GM12878 (cell line): ENCODE measurements at regions not wholly inside any gene's neighbourhood (a gene's known extent, or its start where the extent isn't known, plus 50 kb on each side); places are given as distances from the start of the nearest gene placed in this dataset.

ENCODE experiments used
- ATAC-seq: fragments of 200-7000 bp; cut with Tn5 transposase; 3 replicates; pipeline ENCODE4 v1.9.1; 2020; ENCODE audit warnings: mild to moderate bottlenecking, moderate library complexity
- BruUV-seq: library from RNA; stranded (reverse); fragments of 400-500 nt; replicated peaks from 2 replicates; lab custom pipeline; 2021; lab: Mats Ljungman, UMichigan
- CTCF ChIA-PET: fragments of 300-600 bp; sonication (Branson Sonifier 250); formaldehyde crosslinking; extraction: SDS; loops from one replicate; lab custom pipeline; 2021; ENCODE audit warnings: inconsistent platforms; lab: Yijun Ruan, JAX
- POLR2A ChIA-PET: fragments of 350-600 bp; formaldehyde crosslinking; extraction: SDS; loops from one replicate; lab custom pipeline; 2021; ENCODE audit warnings: inconsistent platforms; lab: Charles Lee
- RAD21 ChIA-PET: fragments of 300-600 bp; sonication (Branson Sonifier 250); formaldehyde crosslinking; loops from one replicate; lab custom pipeline; 2023; ENCODE audit warnings: antibody characterized with exemption; ENCODE audit not compliant: unreplicated experiment; lab: Charles Lee
- SMC1A ChIA-PET: fragments of 300-600 bp; sonication (Branson Sonifier 250); formaldehyde crosslinking; loops from one replicate; lab custom pipeline; 2023; ENCODE audit not compliant: unreplicated experiment, uncharacterized antibody; lab: Charles Lee
- DNase-seq: peaks from one replicate; pipeline ENCODE4 v3.0.0-alpha.2; 2011; ENCODE audit warnings: low read depth, low spot score
- FAIRE-seq: peaks from 3 replicates; lab custom pipeline; 2011; peaks lifted over from hg19 to GRCh38; lab: Jason Lieb, UNC
- H2AFZ ChIP-seq: 2 replicates; pipeline ENCODE4 v1.6.0; 2011; ENCODE audit warnings: low read depth, low read length, control low read depth; ENCODE audit not compliant: control insufficient read depth
- H3K27ac ChIP-seq: 2 replicates; pipeline ENCODE4 v1.5.1; 2011; ENCODE audit warnings: control low read depth; ENCODE audit not compliant: control insufficient read depth, insufficient read depth
- H3K27me3 ChIP-seq, 2 experiments: replicated peaks in 1 of 2; 2 replicates each; pipeline versions ENCODE4 v1.6.0 to v1.6.1; 2011; ENCODE audit warnings: low read length in 1 of 2; ENCODE audit not compliant: control insufficient read depth in 2 of 2, insufficient read depth in 2 of 2
- H3K36me3 ChIP-seq, 2 experiments: 2 replicates each; pipeline ENCODE4 v1.5.1; 2011; ENCODE audit warnings: low read length in 1 of 2; ENCODE audit not compliant: control insufficient read depth in 2 of 2, insufficient read depth in 2 of 2
- H3K4me1 ChIP-seq: 2 replicates; pipeline ENCODE4 v1.6.1; 2011; ENCODE audit warnings: mild to moderate bottlenecking, low read length, moderate library complexity, mixed read lengths; ENCODE audit not compliant: control insufficient read depth, insufficient read depth
- H3K4me2 ChIP-seq: 2 replicates; pipeline ENCODE4 v1.6.0; 2011; ENCODE audit warnings: control low read depth; ENCODE audit not compliant: control insufficient read depth, insufficient read depth
- H3K4me3 ChIP-seq: fragments of 200-600 bp; sonication (generic); 2 replicates; pipeline ENCODE4 v1.5.1; 2016
- H3K79me2 ChIP-seq: 2 replicates; pipeline ENCODE4 v1.6.0; 2011; ENCODE audit warnings: low read length; ENCODE audit not compliant: control insufficient read depth, insufficient read depth
- H3K9ac ChIP-seq: 2 replicates; pipeline ENCODE4 v1.8.0; 2011; ENCODE audit warnings: low read length, control low read depth, mixed read lengths; ENCODE audit not compliant: control insufficient read depth, insufficient read depth
- H3K9me3 ChIP-seq: replicated peaks from 3 replicates; pipeline ENCODE4 v1.5.1; 2011; ENCODE audit warnings: mild to moderate bottlenecking, low read length; ENCODE audit not compliant: control insufficient read depth, insufficient read depth
- H4K20me1 ChIP-seq: 2 replicates; pipeline ENCODE4 v1.6.0; 2011; ENCODE audit not compliant: control insufficient read depth, insufficient read depth
- CBFB ChIP-seq: IDR thresholded peaks from 2 replicates; pipeline ENCODE4 v1.6.1; 2016; ENCODE audit warnings: antibody characterized with exemption, low read depth
- HDGF ChIP-seq: fragments of 450-650 bp; IDR thresholded peaks from 2 replicates; pipeline ENCODE4 v1.6.1; 2016; ENCODE audit warnings: antibody characterized with exemption
- MTA2 ChIP-seq: fragments of 450-650 bp; IDR thresholded peaks from 2 replicates; pipeline ENCODE4 v1.6.1; 2016; ENCODE audit warnings: low read depth, mild to moderate bottlenecking, moderate library complexity
- MYC ChIP-seq: IDR thresholded peaks from 2 replicates; pipeline ENCODE4 v1.6.1; 2011; ENCODE audit warnings: mild to moderate bottlenecking, low read length, moderate library complexity, inconsistent platforms; ENCODE audit not compliant: insufficient read depth, insufficient replicate concordance, insufficient read length, severe bottlenecking
- NRF1 ChIP-seq: conservative IDR thresholded peaks from 2 replicates; pipeline ENCODE4 v1.6.1; 2011; ENCODE audit warnings: mild to moderate bottlenecking, low read depth, low read length, improper control_type of control experiment
- POLR2A ChIP-seq: IDR thresholded peaks from 2 replicates; pipeline ENCODE4 v1.6.1; 2011; ENCODE audit warnings: low read depth, mild to moderate bottlenecking, low read length
- RELB ChIP-seq: fragments of 450-650 bp; IDR thresholded peaks from 2 replicates; pipeline ENCODE4 v1.6.1; 2017; ENCODE audit warnings: low read depth, mild to moderate bottlenecking, moderate library complexity
- RUNX3 ChIP-seq: IDR thresholded peaks from 2 replicates; pipeline ENCODE4 v1.6.1; 2012; ENCODE audit warnings: low read length, inconsistent platforms
- SIX5 ChIP-seq: IDR thresholded peaks from 2 replicates; pipeline ENCODE4 v1.6.1; 2011; ENCODE audit warnings: mild to moderate bottlenecking, low read depth, low read length, moderate library complexity; ENCODE audit not compliant: severe bottlenecking
- SMARCA5 ChIP-seq: fragments of 450-650 bp; IDR thresholded peaks from 2 replicates; pipeline ENCODE4 v1.6.1; 2017; ENCODE audit warnings: mild to moderate bottlenecking
- SREBF2 ChIP-seq: IDR thresholded peaks from 2 replicates; pipeline ENCODE4 v1.6.1; 2012; ENCODE audit warnings: mild to moderate bottlenecking, low read length
- TBL1XR1 ChIP-seq: IDR thresholded peaks from 2 replicates; pipeline ENCODE4 v1.6.1; 2012; ENCODE audit warnings: low read depth, low read length, improper control_type of control experiment
- YBX1 ChIP-seq: fragments of 450-650 bp; IDR thresholded peaks from 2 replicates; pipeline ENCODE4 v1.6.1; 2016; ENCODE audit warnings: antibody characterized with exemption
- ZNF592 ChIP-seq: fragments of 450-650 bp; IDR thresholded peaks from 2 replicates; pipeline ENCODE4 v1.6.1; 2017; ENCODE audit warnings: mild to moderate bottlenecking, moderate library complexity
- WGBS: methylation state at CpG from one replicate; pipeline ENCODE4 v1.1.6; 2016; ENCODE audit warnings: low lambda C conversion rate; ENCODE audit not compliant: insufficient replicate concordance, insufficient coverage; ENCODE audit errors: missing lambda C conversion rate; 5-methylcytosine and 5-hydroxymethylcytosine counted together
- in situ Hi-C: fragments of 300-500 bp; cut with MboI; formaldehyde crosslinking; loops from 9 replicates; pipeline ENCODE4 v1.14.3; 2018; ENCODE audit warnings: mixed read lengths
- intact Hi-C: fragments of 100-400 bp; cut with micrococcal nuclease; formaldehyde crosslinking; loops from one replicate; pipeline ENCODE4 v1.14.2; 2022; ENCODE audit not compliant: unreplicated experiment

GRCh38 chr6:90436403-90436802 lies 139.8 kb upstream of the BACH2 start:
- no peaks in the 10 kb centered on the region for H4K20me1 ChIP-seq
- FAIRE-seq (no peak), ATAC-seq (no peak), DNase-seq (no peak)
- H3K27ac ChIP-seq: no peak overlapping the region
- no peak overlapping the region for H3K4me2 ChIP-seq
- H3K9me3 ChIP-seq: peaks cover 10% of the 10 kb centered on the region; the same call in 2 of the 3 replicates
- no TSS peak for BruUV-seq
- WGBS: 18% methylated on average over 1 of the region's 1 CpG
- in situ Hi-C loops: no loop called here
- SMC1A ChIA-PET: interaction anchor here (0.6 to 1.0 kb wide), 2 partner anchors 37 to 43 kb away, joined by 3 read pairs; no protein-coding TSS in a partner anchor
- no peaks in the 10 kb centered on the region for H3K79me2 ChIP-seq
- no peak overlapping the region for H2AFZ ChIP-seq
- H3K9ac ChIP-seq: no peak overlapping the region
- TF ChIP-seq RELB (no peak), SMARCA5 (no peak), YBX1 (no peak), HDGF (no peak), ZNF592 (no peak), SIX5 (no peak), POLR2A (no peak), SREBF2 (no peak), TBL1XR1 (no peak), RUNX3 (no peak), MYC (no peak), CBFB (no peak), NRF1 (no peak), MTA2 (no peak)
- no peak overlapping the region for H3K4me3 ChIP-seq
- no peaks in the 10 kb centered on the region for H3K4me1 ChIP-seq
- H3K36me3 ChIP-seq: no peaks in the 10 kb centered on the region
- peaks cover 1 to 2% of the 10 kb centered on the region in 2 experiments; a peak in 2 of 4 replicates for H3K27me3 ChIP-seq
- CTCF ChIA-PET: interaction anchor here (0.9 kb wide), 1 partner anchor 41 kb away, joined by 3 read pairs; no protein-coding TSS in a partner anchor
- POLR2A ChIA-PET: no interaction called here
- RAD21 ChIA-PET: no interaction called here
- intact Hi-C loops: no loop called here
